OCI-LY1 (cell line): ENCODE measurements at regions not wholly inside any gene's neighbourhood (a gene's known extent, or its start where the extent isn't known, plus 50 kb on each side); places are given as distances from the start of the nearest gene placed in this dataset.

Source experiments
- H2AFZ ChIP-seq: fragments of 200-600 bp; sonication (generic), shearing (Covaris generic); 2 replicates; pipeline ENCODE4 v1.6.0; 2014; ENCODE audit warnings: antibody characterized with exemption, mild to moderate bottlenecking, low read length
- H3F3A ChIP-seq: fragments of 200-600 bp; sonication (generic), shearing (Covaris generic); 2 replicates; pipeline ENCODE4 v1.6.0; 2014; ENCODE audit warnings: mild to moderate bottlenecking, antibody characterized with exemption, low read length, moderate library complexity; ENCODE audit not compliant: insufficient read depth
- H3K27ac ChIP-seq: fragments of 200-600 bp; sonication (generic); 2 replicates; pipeline ENCODE4 v1.5.1; 2014; ENCODE audit warnings: low read length, mixed run types, mild to moderate bottlenecking, low read depth; ENCODE audit not compliant: poor library complexity, severe bottlenecking
- H3K27me3 ChIP-seq: fragments of 200-600 bp; sonication (generic); 2 replicates; pipeline ENCODE4 v1.6.0; 2014; ENCODE audit warnings: antibody characterized with exemption, mild to moderate bottlenecking, low read length, moderate library complexity; ENCODE audit not compliant: insufficient read depth
- H3K36me3 ChIP-seq: fragments of 200-600 bp; sonication (generic); 2 replicates; pipeline ENCODE4 v1.6.1; 2014; ENCODE audit warnings: mild to moderate bottlenecking, antibody characterized with exemption, low read length, moderate library complexity, mixed read lengths; ENCODE audit not compliant: insufficient read depth
- H3K4me1 ChIP-seq: fragments of 200-600 bp; sonication (generic); 2 replicates; pipeline ENCODE4 v1.5.1; 2014; ENCODE audit warnings: mild to moderate bottlenecking, low read length, moderate library complexity; ENCODE audit not compliant: insufficient read depth, severe bottlenecking
- H3K4me2 ChIP-seq: fragments of 200-600 bp; sonication (generic), shearing (Covaris generic); 2 replicates; pipeline ENCODE4 v1.6.1; 2014; ENCODE audit warnings: low read length
- H3K4me3 ChIP-seq: fragments of 200-600 bp; sonication (generic); 2 replicates; pipeline ENCODE4 v1.5.1; 2014; ENCODE audit warnings: low read length, low read depth, mild to moderate bottlenecking, mixed read lengths; ENCODE audit not compliant: poor library complexity, severe bottlenecking
- H3K79me2 ChIP-seq: fragments of 200-600 bp; shearing (Covaris generic); 2 replicates; pipeline ENCODE4 v1.6.1; 2016; ENCODE audit warnings: mixed run types, low read length, mixed read lengths; ENCODE audit not compliant: insufficient read depth
- H3K9ac ChIP-seq: fragments of 200-600 bp; sonication (generic), shearing (Covaris generic); 2 replicates; pipeline ENCODE4 v1.6.1; 2014; ENCODE audit warnings: mild to moderate bottlenecking, low read length, mixed read lengths
- H3K9me2 ChIP-seq: fragments of 200-600 bp; sonication (generic), shearing (Covaris generic); 2 replicates; pipeline ENCODE4 v1.6.1; 2014; ENCODE audit warnings: low read depth, mild to moderate bottlenecking, low read length, mixed read lengths
- H3K9me3 ChIP-seq: fragments of 200-600 bp; shearing (Covaris generic); 2 replicates; pipeline ENCODE4 v1.6.1; 2014; ENCODE audit warnings: low read length, mixed read lengths
- H4K20me1 ChIP-seq: fragments of 200-600 bp; sonication (generic), shearing (Covaris generic); 2 replicates; pipeline ENCODE4 v1.6.0; 2016; ENCODE audit warnings: mild to moderate bottlenecking, low read length; ENCODE audit not compliant: insufficient read depth
- EZH2 ChIP-seq: fragments of 200-600 bp; sonication (generic), shearing (Covaris generic); IDR thresholded peaks from 2 replicates; pipeline ENCODE4 v1.8.0; 2017; ENCODE audit warnings: borderline replicate concordance, mixed run types, mild to moderate bottlenecking, antibody characterized with exemption, low read length, moderate library complexity, mixed read lengths
- TF ChIP-seq, protein P1 (sequence below): fragments of 200-600 bp; sonication (generic), shearing (Covaris generic); IDR thresholded peaks from 2 replicates; pipeline ENCODE4 v1.5.1; 2017; ENCODE audit warnings: mild to moderate bottlenecking, antibody characterized with exemption, low read length, moderate library complexity, mixed read lengths

GRCh38 chr12:114284041-114284440 is 121.9 kb downstream of the TBX5 start:
- Histone ChIP-seq H2AFZ (no peak overlapping the region), H3K9ac (no peak overlapping the region)

GRCh38 chr12:114275932-114276785 is 129.8 kb downstream of the TBX5 start:
- Histone ChIP-seq H3F3A (no peaks in the 10 kb centered on the region), H3K9me2 (no peaks in the 10 kb centered on the region), H3K9ac (no peak overlapping the region), H3K36me3 (no peaks in the 10 kb centered on the region), H2AFZ (no peak overlapping the region), H3K79me2 (no peaks in the 10 kb centered on the region), H3K27ac (no peak overlapping the region), H3K4me1 (no peaks in the 10 kb centered on the region), H3K9me3 (no peaks in the 10 kb centered on the region), H3K27me3 (no peaks in the 10 kb centered on the region), H3K4me3 (no peak overlapping the region), H4K20me1 (no peaks in the 10 kb centered on the region), H3K4me2 (no peak overlapping the region)
- TF ChIP-seq, protein P1, sequence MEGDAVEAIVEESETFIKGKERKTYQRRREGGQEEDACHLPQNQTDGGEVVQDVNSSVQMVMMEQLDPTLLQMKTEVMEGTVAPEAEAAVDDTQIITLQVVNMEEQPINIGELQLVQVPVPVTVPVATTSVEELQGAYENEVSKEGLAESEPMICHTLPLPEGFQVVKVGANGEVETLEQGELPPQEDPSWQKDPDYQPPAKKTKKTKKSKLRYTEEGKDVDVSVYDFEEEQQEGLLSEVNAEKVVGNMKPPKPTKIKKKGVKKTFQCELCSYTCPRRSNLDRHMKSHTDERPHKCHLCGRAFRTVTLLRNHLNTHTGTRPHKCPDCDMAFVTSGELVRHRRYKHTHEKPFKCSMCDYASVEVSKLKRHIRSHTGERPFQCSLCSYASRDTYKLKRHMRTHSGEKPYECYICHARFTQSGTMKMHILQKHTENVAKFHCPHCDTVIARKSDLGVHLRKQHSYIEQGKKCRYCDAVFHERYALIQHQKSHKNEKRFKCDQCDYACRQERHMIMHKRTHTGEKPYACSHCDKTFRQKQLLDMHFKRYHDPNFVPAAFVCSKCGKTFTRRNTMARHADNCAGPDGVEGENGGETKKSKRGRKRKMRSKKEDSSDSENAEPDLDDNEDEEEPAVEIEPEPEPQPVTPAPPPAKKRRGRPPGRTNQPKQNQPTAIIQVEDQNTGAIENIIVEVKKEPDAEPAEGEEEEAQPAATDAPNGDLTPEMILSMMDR: no peak
- TF ChIP-seq EZH2: no peak

More at GRCh38 chr12:114284041-114284440, 121.9 kb downstream of the TBX5 start:
- Histone ChIP-seq H3K27ac (no peak overlapping the region), H3K4me1 (no peaks in the 10 kb centered on the region), H3F3A (no peaks in the 10 kb centered on the region), H3K4me2 (no peak overlapping the region), H3K4me3 (no peak overlapping the region), H3K9me2 (no peaks in the 10 kb centered on the region), H4K20me1 (no peaks in the 10 kb centered on the region), H3K9me3 (no peaks in the 10 kb centered on the region), H3K27me3 (no peaks in the 10 kb centered on the region), H3K36me3 (no peaks in the 10 kb centered on the region), H3K79me2 (no peaks in the 10 kb centered on the region)
- TF ChIP-seq, protein P1: no peak
- no peak for TF ChIP-seq EZH2

DNA sequence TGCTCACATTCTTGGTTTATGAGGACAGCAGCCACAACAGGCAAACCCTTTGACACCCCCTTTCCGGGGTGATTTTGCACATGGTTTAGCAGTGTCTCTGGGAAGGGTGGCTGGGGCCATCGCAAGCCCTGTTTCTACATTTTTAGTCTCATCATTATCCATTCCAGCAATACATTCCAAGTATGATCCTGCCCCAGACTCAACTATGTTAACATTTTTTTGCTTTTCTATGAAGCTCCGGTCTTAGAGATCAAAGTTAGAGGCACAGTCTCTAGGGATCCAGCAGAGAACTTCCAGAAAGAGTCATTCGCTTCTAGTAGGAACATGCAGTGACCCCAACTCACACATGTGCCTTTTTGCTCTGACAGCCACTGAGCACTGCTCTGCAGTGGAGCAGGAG is 130.9 kb downstream of the TBX5 start:
- Histone ChIP-seq H3K9me3 (no peaks in the 10 kb centered on the region), H3K4me3 (no peak overlapping the region), H3K4me2 (no peak overlapping the region), H3K9ac (no peak overlapping the region), H3K27ac (no peak overlapping the region), H3K9me2 (no peaks in the 10 kb centered on the region), H3K79me2 (no peaks in the 10 kb centered on the region), H4K20me1 (no peaks in the 10 kb centered on the region), H3F3A (no peaks in the 10 kb centered on the region), H3K27me3 (no peaks in the 10 kb centered on the region), H3K36me3 (no peaks in the 10 kb centered on the region), H3K4me1 (no peaks in the 10 kb centered on the region), H2AFZ (no peak overlapping the region)
- no peak for TF ChIP-seq EZH2
- TF ChIP-seq, protein P1: no peak
